GM20000 (cell line): ENCODE measurements at regions not wholly inside any gene's neighbourhood (a gene's known extent, or its start where the extent isn't known, plus 50 kb on each side); places are given as distances from the start of the nearest gene placed in this dataset.
A peak's percentile ranks its signal among the peaks of the same experiment; 100 is the strongest.

Source experiments
- DNase-seq: peaks from one replicate; pipeline ENCODE4 v3.0.0; 2012; ENCODE audit warnings: low spot score
- TF ChIP-seq, protein P1 (sequence below): IDR thresholded peaks from 2 replicates; pipeline ENCODE4 v1.5.1; 2012; ENCODE audit warnings: mild to moderate bottlenecking, control low read depth; ENCODE audit errors: extremely low read depth, missing control alignments

DNA sequence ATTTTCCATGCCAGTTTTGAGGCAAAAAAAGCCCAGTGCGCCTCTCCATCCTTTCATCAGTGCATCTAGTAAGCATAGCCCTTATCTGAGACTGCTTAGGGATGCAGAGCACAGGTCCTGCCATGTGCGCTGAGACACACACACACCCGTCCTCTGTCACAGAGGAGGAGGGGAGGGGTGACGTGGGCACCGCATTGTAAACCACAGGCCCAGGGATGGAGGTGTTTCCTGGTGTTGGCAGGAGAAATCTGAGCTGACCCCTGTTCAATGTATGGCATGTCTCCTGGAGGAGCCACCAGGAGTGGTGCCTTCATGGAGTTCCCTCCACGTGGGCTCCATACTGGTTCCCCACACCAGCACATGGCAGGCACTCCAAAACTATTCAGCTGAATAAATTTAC is 65.8 kb upstream of the HELT start:
- TF ChIP-seq, protein P1, sequence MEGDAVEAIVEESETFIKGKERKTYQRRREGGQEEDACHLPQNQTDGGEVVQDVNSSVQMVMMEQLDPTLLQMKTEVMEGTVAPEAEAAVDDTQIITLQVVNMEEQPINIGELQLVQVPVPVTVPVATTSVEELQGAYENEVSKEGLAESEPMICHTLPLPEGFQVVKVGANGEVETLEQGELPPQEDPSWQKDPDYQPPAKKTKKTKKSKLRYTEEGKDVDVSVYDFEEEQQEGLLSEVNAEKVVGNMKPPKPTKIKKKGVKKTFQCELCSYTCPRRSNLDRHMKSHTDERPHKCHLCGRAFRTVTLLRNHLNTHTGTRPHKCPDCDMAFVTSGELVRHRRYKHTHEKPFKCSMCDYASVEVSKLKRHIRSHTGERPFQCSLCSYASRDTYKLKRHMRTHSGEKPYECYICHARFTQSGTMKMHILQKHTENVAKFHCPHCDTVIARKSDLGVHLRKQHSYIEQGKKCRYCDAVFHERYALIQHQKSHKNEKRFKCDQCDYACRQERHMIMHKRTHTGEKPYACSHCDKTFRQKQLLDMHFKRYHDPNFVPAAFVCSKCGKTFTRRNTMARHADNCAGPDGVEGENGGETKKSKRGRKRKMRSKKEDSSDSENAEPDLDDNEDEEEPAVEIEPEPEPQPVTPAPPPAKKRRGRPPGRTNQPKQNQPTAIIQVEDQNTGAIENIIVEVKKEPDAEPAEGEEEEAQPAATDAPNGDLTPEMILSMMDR: no peak
- no peak for DNase-seq

- no peak for DNase-seq
- TF ChIP-seq, protein P1: no peak
These were observed 64.8 kb upstream of the HELT start for GRCh38 chr4:184953421-184953945.

DNA sequence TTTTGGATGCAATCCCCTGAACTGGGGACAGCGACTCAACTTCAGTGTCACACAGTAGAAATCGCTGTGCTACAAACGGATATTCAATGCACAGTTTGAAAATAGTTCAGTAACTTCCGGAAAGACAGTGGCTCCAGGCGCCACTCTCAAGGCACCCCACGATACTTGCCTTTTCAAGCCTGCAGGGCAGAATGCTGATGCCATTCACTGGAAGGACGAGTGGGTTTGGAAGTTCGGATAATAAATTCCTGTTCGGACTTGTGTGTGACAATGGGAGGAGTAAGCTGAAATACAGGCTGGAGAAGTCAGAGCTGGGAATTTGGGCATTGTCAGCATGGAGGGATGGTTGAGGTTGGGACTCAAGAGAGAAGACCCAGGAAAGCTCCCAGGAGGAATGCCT is 64.3 kb upstream of the HELT start:
- no peak for DNase-seq
- TF ChIP-seq, protein P1: no peak

GRCh38 chr4:184954482-184954881 is 63.8 kb upstream of the HELT start:
- DNase-seq: no peak
- TF ChIP-seq, protein P1: no peak

DNA sequence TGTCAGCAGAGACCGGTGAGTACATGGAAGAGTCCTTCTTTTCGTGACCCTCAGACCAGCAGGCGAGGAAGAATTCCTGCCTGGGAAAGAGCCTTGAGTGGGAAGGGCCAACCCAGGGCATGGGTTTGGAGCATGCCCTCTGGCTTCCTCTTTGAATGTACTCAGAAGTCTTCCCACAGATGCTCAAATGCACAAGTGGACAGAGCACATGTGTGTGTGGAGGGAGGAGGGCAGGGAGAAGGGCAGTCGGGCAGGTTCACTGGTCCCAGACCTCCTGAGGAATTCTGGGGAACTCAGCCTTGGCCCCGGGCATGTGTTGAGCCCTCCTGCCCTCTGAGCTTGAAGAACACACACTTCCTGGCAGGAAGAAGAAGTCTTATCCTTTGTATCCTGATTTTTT is 63.2 kb upstream of the HELT start:
- TF ChIP-seq, protein P1: no peak
- no peak for DNase-seq

GRCh38 chr4:184955636-184956035 is 62.7 kb upstream of the HELT start:
- TF ChIP-seq, protein P1: no peak
- peak; percentile 58 for DNase-seq

- no peak for DNase-seq
These were observed 60.7 kb upstream of the HELT start for GRCh38 chr4:184957446-184958115.

More at GRCh38 chr4:184957446-184958115, 60.7 kb upstream of the HELT start:
- TF ChIP-seq, protein P1: no peak
